ENCODE measurements at regions not wholly inside any gene's neighbourhood (a gene's known extent, or its start where the extent isn't known, plus 50 kb on each side); places are given as distances from the start of the nearest gene placed in this dataset.

- Histone ChIP-seq H3K27ac (ENCODE audit: low read depth in 2 of 2, low read length in 2 of 2) (no peak overlapping the region), H3K9ac (ENCODE audit: low read depth in 1 of 2, low read length in 2 of 2) (no peak overlapping the region), H3K27me3 (ENCODE audit: control insufficient read depth in 2 of 2, insufficient read depth in 2 of 2, low read length in 2 of 2) (no peaks in the 10 kb centered on the region), H3K4me1 (ENCODE audit: control insufficient read depth in 2 of 2, insufficient read depth in 2 of 2, low read length in 2 of 2) (no peaks in the 10 kb centered on the region), H3K9me3 (ENCODE audit: control insufficient read depth in 2 of 2, low read length in 2 of 2) (no peaks in the 10 kb centered on the region), H3K4me3 (ENCODE audit: low read length in 2 of 2) (no peak overlapping the region), H3K36me3 (ENCODE audit: control insufficient read depth in 2 of 2, insufficient read depth in 2 of 2, low read length in 2 of 2) (no peaks in the 10 kb centered on the region)
These were observed 208.2 kb upstream of the INHBA start for GRCh38 chr7:41910940-41911600.

GRCh38 chr7:41907444-41907843 lies 204.6 kb upstream of the INHBA start:
- Histone ChIP-seq H3K27ac (ENCODE audit: low read depth in 2 of 2, low read length in 2 of 2) (no peak overlapping the region), H3K9me3 (ENCODE audit: control insufficient read depth in 2 of 2, low read length in 2 of 2) (no peaks in the 10 kb centered on the region), H3K27me3 (ENCODE audit: control insufficient read depth in 2 of 2, insufficient read depth in 2 of 2, low read length in 2 of 2) (no peaks in the 10 kb centered on the region)

GRCh38 chr7:41900532-41900931 lies 197.6 kb upstream of the INHBA start:
- no peak overlapping the region for H3K4me3 ChIP-seq (ENCODE audit: low read length in 2 of 2)
- H3K9me3 ChIP-seq (ENCODE audit: control insufficient read depth in 2 of 2, low read length in 2 of 2): no peaks in the 10 kb centered on the region
- no peaks in the 10 kb centered on the region for H3K4me1 ChIP-seq (ENCODE audit: control insufficient read depth in 2 of 2, insufficient read depth in 2 of 2, low read length in 2 of 2)
- no peaks in the 10 kb centered on the region for H3K27me3 ChIP-seq (ENCODE audit: control insufficient read depth in 2 of 2, insufficient read depth in 2 of 2, low read length in 2 of 2)
- H3K9ac ChIP-seq (ENCODE audit: low read depth in 1 of 2, low read length in 2 of 2): no peak overlapping the region
- no peak overlapping the region for H3K27ac ChIP-seq (ENCODE audit: low read depth in 2 of 2, low read length in 2 of 2)
- no peaks in the 10 kb centered on the region for H3K36me3 ChIP-seq (ENCODE audit: control insufficient read depth in 2 of 2, insufficient read depth in 2 of 2, low read length in 2 of 2)

More at GRCh38 chr7:41907444-41907843, 204.6 kb upstream of the INHBA start:
- Histone ChIP-seq H3K9ac (ENCODE audit: low read depth in 1 of 2, low read length in 2 of 2) (no peak overlapping the region), H3K4me1 (ENCODE audit: control insufficient read depth in 2 of 2, insufficient read depth in 2 of 2, low read length in 2 of 2) (no peaks in the 10 kb centered on the region), H3K36me3 (ENCODE audit: control insufficient read depth in 2 of 2, insufficient read depth in 2 of 2, low read length in 2 of 2) (no peaks in the 10 kb centered on the region), H3K4me3 (ENCODE audit: low read length in 2 of 2) (no peak overlapping the region)

- H3K27me3 ChIP-seq (ENCODE audit: control insufficient read depth in 2 of 2, insufficient read depth in 2 of 2, low read length in 2 of 2): no peaks in the 10 kb centered on the region
- no peak overlapping the region for H3K4me3 ChIP-seq (ENCODE audit: low read length in 2 of 2)
- no peaks in the 10 kb centered on the region for H3K9me3 ChIP-seq (ENCODE audit: control insufficient read depth in 2 of 2, low read length in 2 of 2)
- no peak overlapping the region for H3K27ac ChIP-seq (ENCODE audit: low read depth in 2 of 2, low read length in 2 of 2)
- H3K9ac ChIP-seq (ENCODE audit: low read depth in 1 of 2, low read length in 2 of 2): no peak overlapping the region
- H3K4me1 ChIP-seq (ENCODE audit: control insufficient read depth in 2 of 2, insufficient read depth in 2 of 2, low read length in 2 of 2): no peaks in the 10 kb centered on the region
- H3K36me3 ChIP-seq (ENCODE audit: control insufficient read depth in 2 of 2, insufficient read depth in 2 of 2, low read length in 2 of 2): no peaks in the 10 kb centered on the region
These were observed 197.0 kb upstream of the INHBA start for GRCh38 chr7:41899823-41900433.

- Histone ChIP-seq H3K27ac (ENCODE audit: low read depth in 2 of 2, low read length in 2 of 2) (no peak overlapping the region), H3K4me3 (ENCODE audit: low read length in 2 of 2) (no peak overlapping the region), H3K9me3 (ENCODE audit: control insufficient read depth in 2 of 2, low read length in 2 of 2) (no peaks in the 10 kb centered on the region), H3K36me3 (ENCODE audit: control insufficient read depth in 2 of 2, insufficient read depth in 2 of 2, low read length in 2 of 2) (no peaks in the 10 kb centered on the region), H3K9ac (ENCODE audit: low read depth in 1 of 2, low read length in 2 of 2) (no peak overlapping the region), H3K4me1 (ENCODE audit: control insufficient read depth in 2 of 2, insufficient read depth in 2 of 2, low read length in 2 of 2) (no peaks in the 10 kb centered on the region), H3K27me3 (ENCODE audit: control insufficient read depth in 2 of 2, insufficient read depth in 2 of 2, low read length in 2 of 2) (no peaks in the 10 kb centered on the region)
These were observed 190.8 kb upstream of the INHBA start for GRCh38 chr7:41893656-41894055.

GRCh38 chr7:41892356-41893100 lies 189.6 kb upstream of the INHBA start:
- no peaks in the 10 kb centered on the region for H3K27me3 ChIP-seq (ENCODE audit: control insufficient read depth in 2 of 2, insufficient read depth in 2 of 2, low read length in 2 of 2)
- no peak overlapping the region for H3K9ac ChIP-seq (ENCODE audit: low read depth in 1 of 2, low read length in 2 of 2)
- H3K4me3 ChIP-seq (ENCODE audit: low read length in 2 of 2): no peak overlapping the region
- H3K9me3 ChIP-seq (ENCODE audit: control insufficient read depth in 2 of 2, low read length in 2 of 2): no peaks in the 10 kb centered on the region
- H3K4me1 ChIP-seq (ENCODE audit: control insufficient read depth in 2 of 2, insufficient read depth in 2 of 2, low read length in 2 of 2): peaks cover 0 to 8% of the 10 kb centered on the region in 2 donors
- no peak overlapping the region for H3K27ac ChIP-seq (ENCODE audit: low read depth in 2 of 2, low read length in 2 of 2)
- no peaks in the 10 kb centered on the region for H3K36me3 ChIP-seq (ENCODE audit: control insufficient read depth in 2 of 2, insufficient read depth in 2 of 2, low read length in 2 of 2)

GRCh38 chr7:41891950-41892349 lies 189.1 kb upstream of the INHBA start:
- no peaks in the 10 kb centered on the region for H3K36me3 ChIP-seq (ENCODE audit: control insufficient read depth in 2 of 2, insufficient read depth in 2 of 2, low read length in 2 of 2)
- H3K4me3 ChIP-seq (ENCODE audit: low read length in 2 of 2): no peak overlapping the region
- H3K4me1 ChIP-seq (ENCODE audit: control insufficient read depth in 2 of 2, insufficient read depth in 2 of 2, low read length in 2 of 2): peaks cover 1 to 12% of the 10 kb centered on the region in 2 donors
- no peaks in the 10 kb centered on the region for H3K27me3 ChIP-seq (ENCODE audit: control insufficient read depth in 2 of 2, insufficient read depth in 2 of 2, low read length in 2 of 2)
- no peak overlapping the region for H3K9ac ChIP-seq (ENCODE audit: low read depth in 1 of 2, low read length in 2 of 2)
- H3K27ac ChIP-seq (ENCODE audit: low read depth in 2 of 2, low read length in 2 of 2): no peak overlapping the region
- no peaks in the 10 kb centered on the region for H3K9me3 ChIP-seq (ENCODE audit: control insufficient read depth in 2 of 2, low read length in 2 of 2)

GRCh38 chr7:41890631-41891274 lies 187.9 kb upstream of the INHBA start:
- H3K27me3 ChIP-seq (ENCODE audit: control insufficient read depth in 2 of 2, insufficient read depth in 2 of 2, low read length in 2 of 2): no peaks in the 10 kb centered on the region
- H3K9me3 ChIP-seq (ENCODE audit: control insufficient read depth in 2 of 2, low read length in 2 of 2): no peaks in the 10 kb centered on the region
- peaks cover 4 to 20% of the 10 kb centered on the region in 2 donors for H3K4me1 ChIP-seq (ENCODE audit: control insufficient read depth in 2 of 2, insufficient read depth in 2 of 2, low read length in 2 of 2)
- no peak overlapping the region for H3K27ac ChIP-seq (ENCODE audit: low read depth in 2 of 2, low read length in 2 of 2)
- no peak overlapping the region for H3K9ac ChIP-seq (ENCODE audit: low read depth in 1 of 2, low read length in 2 of 2)
- no peaks in the 10 kb centered on the region for H3K36me3 ChIP-seq (ENCODE audit: control insufficient read depth in 2 of 2, insufficient read depth in 2 of 2, low read length in 2 of 2)
- H3K4me3 ChIP-seq (ENCODE audit: low read length in 2 of 2): no peak overlapping the region

GRCh38 chr7:41889472-41889871 lies 186.6 kb upstream of the INHBA start:
- Histone ChIP-seq H3K4me3 (ENCODE audit: low read length in 2 of 2) (no peak overlapping the region), H3K36me3 (ENCODE audit: control insufficient read depth in 2 of 2, insufficient read depth in 2 of 2, low read length in 2 of 2) (no peaks in the 10 kb centered on the region), H3K27ac (ENCODE audit: low read depth in 2 of 2, low read length in 2 of 2) (no peak overlapping the region), H3K9ac (ENCODE audit: low read depth in 1 of 2, low read length in 2 of 2) (no peak overlapping the region), H3K4me1 (ENCODE audit: control insufficient read depth in 2 of 2, insufficient read depth in 2 of 2, low read length in 2 of 2) (peaks cover 4 to 20% of the 10 kb centered on the region in 2 donors), H3K27me3 (ENCODE audit: control insufficient read depth in 2 of 2, insufficient read depth in 2 of 2, low read length in 2 of 2) (no peaks in the 10 kb centered on the region), H3K9me3 (ENCODE audit: control insufficient read depth in 2 of 2, low read length in 2 of 2) (no peaks in the 10 kb centered on the region)

- no peaks in the 10 kb centered on the region for H3K27me3 ChIP-seq (ENCODE audit: control insufficient read depth in 2 of 2, insufficient read depth in 2 of 2, low read length in 2 of 2)
- H3K36me3 ChIP-seq (ENCODE audit: control insufficient read depth in 2 of 2, insufficient read depth in 2 of 2, low read length in 2 of 2): no peaks in the 10 kb centered on the region
- peaks cover 4 to 20% of the 10 kb centered on the region in 2 donors for H3K4me1 ChIP-seq (ENCODE audit: control insufficient read depth in 2 of 2, insufficient read depth in 2 of 2, low read length in 2 of 2)
- no peak overlapping the region for H3K27ac ChIP-seq (ENCODE audit: low read depth in 2 of 2, low read length in 2 of 2)
- H3K9me3 ChIP-seq (ENCODE audit: control insufficient read depth in 2 of 2, low read length in 2 of 2): no peaks in the 10 kb centered on the region
- no peak overlapping the region for H3K9ac ChIP-seq (ENCODE audit: low read depth in 1 of 2, low read length in 2 of 2)
- no peak overlapping the region for H3K4me3 ChIP-seq (ENCODE audit: low read length in 2 of 2)
These were observed 186.2 kb upstream of the INHBA start for GRCh38 chr7:41889040-41889439.
